ENCODE measurements at regions not wholly inside any gene's neighbourhood (a gene's known extent, or its start where the extent isn't known, plus 50 kb on each side); places are given as distances from the start of the nearest gene placed in this dataset.

GRCh38 chr11:17154409-17155159, 53.2 kb downstream of the PIK3C2A start:
- TF ChIP-seq, protein P1, sequence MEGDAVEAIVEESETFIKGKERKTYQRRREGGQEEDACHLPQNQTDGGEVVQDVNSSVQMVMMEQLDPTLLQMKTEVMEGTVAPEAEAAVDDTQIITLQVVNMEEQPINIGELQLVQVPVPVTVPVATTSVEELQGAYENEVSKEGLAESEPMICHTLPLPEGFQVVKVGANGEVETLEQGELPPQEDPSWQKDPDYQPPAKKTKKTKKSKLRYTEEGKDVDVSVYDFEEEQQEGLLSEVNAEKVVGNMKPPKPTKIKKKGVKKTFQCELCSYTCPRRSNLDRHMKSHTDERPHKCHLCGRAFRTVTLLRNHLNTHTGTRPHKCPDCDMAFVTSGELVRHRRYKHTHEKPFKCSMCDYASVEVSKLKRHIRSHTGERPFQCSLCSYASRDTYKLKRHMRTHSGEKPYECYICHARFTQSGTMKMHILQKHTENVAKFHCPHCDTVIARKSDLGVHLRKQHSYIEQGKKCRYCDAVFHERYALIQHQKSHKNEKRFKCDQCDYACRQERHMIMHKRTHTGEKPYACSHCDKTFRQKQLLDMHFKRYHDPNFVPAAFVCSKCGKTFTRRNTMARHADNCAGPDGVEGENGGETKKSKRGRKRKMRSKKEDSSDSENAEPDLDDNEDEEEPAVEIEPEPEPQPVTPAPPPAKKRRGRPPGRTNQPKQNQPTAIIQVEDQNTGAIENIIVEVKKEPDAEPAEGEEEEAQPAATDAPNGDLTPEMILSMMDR (IDR thresholded peaks at IDR 0.05), result no peak
- no peak for TF ChIP-seq POLR2A (IDR thresholded peaks at IDR 0.05)
